ENCODE measurements at regions not wholly inside any gene's neighbourhood (a gene's known extent, or its start where the extent isn't known, plus 50 kb on each side); places are given as distances from the start of the nearest gene placed in this dataset.
A peak's percentile ranks its signal among the peaks of the same experiment; 100 is the strongest.

- Histone ChIP-seq H3K4me1 (replicated peaks; ENCODE audit: insufficient read depth) (peaks cover 6% of the 10 kb centered on the region), H3K79me2 (ENCODE audit: low read depth) (no peaks in the 10 kb centered on the region), H3K9me3 (ENCODE audit: insufficient read depth, low read depth) (peaks cover 4% of the 10 kb centered on the region; the same call in 1 of the 2 replicates), H3K4me3 (no peak overlapping the region), H3K9me2 (ENCODE audit: insufficient read depth) (no peaks in the 10 kb centered on the region), H4K20me1 (ENCODE audit: insufficient read depth) (no peaks in the 10 kb centered on the region), H3K27me3 (ENCODE audit: insufficient read depth, low read depth) (no peaks in the 10 kb centered on the region), H2AFZ (no peak overlapping the region), H3K36me3 (ENCODE audit: low read depth) (no peaks in the 10 kb centered on the region), H3K27ac (no peak overlapping the region; the same call in 1 of the 2 replicates), H3K4me2 (no peak overlapping the region), H3F3A (ENCODE audit: insufficient read depth, low read depth) (peaks cover 10% of the 10 kb centered on the region; the same call in 1 of the 2 replicates)
- ChIA-PET POLR2A (ENCODE audit: unreplicated experiment) (no interaction called here), CTCF (no interaction called here)
- intact Hi-C loops (cut with micrococcal nuclease; ENCODE audit: unreplicated experiment), result no loop called here
- peak in 1 of 2 experiments; percentile 63 for DNase-seq
- BruUV-seq (replicated peaks), result no TSS peak
- TF ChIP-seq EZH2 (IDR thresholded peaks at IDR 0.05; ENCODE audit: low read depth) (no peak), CTCF (conservative IDR thresholded peaks at IDR 0.05) (no peak)
These were observed 1232.0 kb downstream of the STIM2 start for GRCh38 chr4:28092610-28093009.

- no peak overlapping the region; the same call in 1 of the 2 replicates for H3K27ac ChIP-seq
- POLR2A ChIA-PET (ENCODE audit: unreplicated experiment), result no interaction called here
- no peaks in the 10 kb centered on the region for H4K20me1 ChIP-seq (ENCODE audit: insufficient read depth)
- H3K27me3 ChIP-seq (ENCODE audit: insufficient read depth, low read depth), result no peaks in the 10 kb centered on the region
- H3K4me3 ChIP-seq, result no peak overlapping the region
- H3K9me2 ChIP-seq (ENCODE audit: insufficient read depth), result no peaks in the 10 kb centered on the region
- H3K36me3 ChIP-seq (ENCODE audit: low read depth), result no peaks in the 10 kb centered on the region
- no peak overlapping the region for H3K4me2 ChIP-seq
- H3F3A ChIP-seq (ENCODE audit: insufficient read depth, low read depth), result peaks cover 10% of the 10 kb centered on the region; the same call in 1 of the 2 replicates
- peaks cover 4% of the 10 kb centered on the region; the same call in 1 of the 2 replicates for H3K9me3 ChIP-seq (ENCODE audit: insufficient read depth, low read depth)
- no peak overlapping the region for H2AFZ ChIP-seq
- TF ChIP-seq CTCF (conservative IDR thresholded peaks at IDR 0.05) (no peak), EZH2 (IDR thresholded peaks at IDR 0.05; ENCODE audit: low read depth) (no peak)
- H3K4me1 ChIP-seq (replicated peaks; ENCODE audit: insufficient read depth), result peaks cover 6% of the 10 kb centered on the region
- CTCF ChIA-PET, result no interaction called here
- DNase-seq, result no peak
- no TSS peak for BruUV-seq (replicated peaks)
- intact Hi-C loops (cut with micrococcal nuclease; ENCODE audit: unreplicated experiment), result no loop called here
- no peaks in the 10 kb centered on the region for H3K79me2 ChIP-seq (ENCODE audit: low read depth)
These were observed 1232.4 kb downstream of the STIM2 start for GRCh38 chr4:28093071-28093470.

- BruUV-seq (replicated peaks), result no TSS peak
- TF ChIP-seq CTCF (conservative IDR thresholded peaks at IDR 0.05), result no peak
- TF ChIP-seq EZH2 (IDR thresholded peaks at IDR 0.05; ENCODE audit: low read depth), result no peak
- Histone ChIP-seq H4K20me1 (ENCODE audit: insufficient read depth) (no peaks in the 10 kb centered on the region), H3K4me1 (replicated peaks; ENCODE audit: insufficient read depth) (no peaks in the 10 kb centered on the region), H3K4me2 (no peak overlapping the region), H3K79me2 (ENCODE audit: low read depth) (no peaks in the 10 kb centered on the region), H3K9me3 (ENCODE audit: insufficient read depth, low read depth) (no peaks in the 10 kb centered on the region), H3K9me2 (ENCODE audit: insufficient read depth) (peaks cover 3% of the 10 kb centered on the region; the same call in 1 of the 2 replicates), H3K27ac (no peak overlapping the region), H3K27me3 (ENCODE audit: insufficient read depth, low read depth) (no peaks in the 10 kb centered on the region), H3F3A (ENCODE audit: insufficient read depth, low read depth) (no peaks in the 10 kb centered on the region), H3K4me3 (no peak overlapping the region), H3K36me3 (ENCODE audit: low read depth) (no peaks in the 10 kb centered on the region), H2AFZ (no peak overlapping the region)
- intact Hi-C loops (cut with micrococcal nuclease; ENCODE audit: unreplicated experiment), result no loop called here
- DNase-seq, result no peak
- POLR2A ChIA-PET (ENCODE audit: unreplicated experiment), result no interaction called here
- CTCF ChIA-PET, result no interaction called here
These were observed 1240.9 kb downstream of the STIM2 start for GRCh38 chr4:28101583-28101982.
